GM19328 (cell line): ENCODE measurements at regions not wholly inside any gene's neighbourhood (a gene's known extent, or its start where the extent isn't known, plus 50 kb on each side); places are given as distances from the start of the nearest gene placed in this dataset.

Experiments
- ATAC-seq: cut with Tn5 transposase; IDR thresholded peaks from one replicate; pipeline ENCODE4 v1.9.1; 2021; ENCODE audit warnings: mild to moderate bottlenecking, moderate library complexity; ENCODE audit not compliant: unreplicated experiment

GRCh38 chr9:129232839-129233591 lies 55.0 kb upstream of the IER5L start:
- ATAC-seq = no peak

GRCh38 chr9:129231759-129232158 lies 53.7 kb upstream of the IER5L start:
- ATAC-seq = no peak

GRCh38 chr9:129231022-129231739 lies 53.1 kb upstream of the IER5L start:
- no peak for ATAC-seq

- no peak for ATAC-seq
Measured at GRCh38 chr9:129230302-129230701, 52.2 kb upstream of the IER5L start.
